GM06990 (cell line): ENCODE measurements at regions not wholly inside any gene's neighbourhood (a gene's known extent, or its start where the extent isn't known, plus 50 kb on each side); places are given as distances from the start of the nearest gene placed in this dataset.

ENCODE experiments used
- DNase-seq: peaks from one replicate; pipeline ENCODE4 v3.0.0-alpha.2; 2011; ENCODE audit not compliant: insufficient read length; ENCODE audit errors: extremely low read depth
- H3K27me3 ChIP-seq: replicated peaks from 2 replicates; pipeline ENCODE4 v1.6.0; 2011; ENCODE audit warnings: low read length; ENCODE audit not compliant: control insufficient read depth, insufficient read depth
- H3K36me3 ChIP-seq: 2 replicates; pipeline ENCODE4 v1.5.1; 2011; ENCODE audit warnings: low read length; ENCODE audit not compliant: control insufficient read depth, insufficient read depth
- H3K4me3 ChIP-seq: replicated peaks from 2 replicates; pipeline ENCODE4 v1.5.1; 2011; ENCODE audit warnings: low read depth, mild to moderate bottlenecking, control low read depth, low read length
- CTCF ChIP-seq: IDR thresholded peaks from 2 replicates; pipeline ENCODE4 v1.5.1; 2011; ENCODE audit warnings: low read length, control low read depth, mild to moderate bottlenecking, inconsistent platforms; ENCODE audit not compliant: insufficient read depth, poor library complexity, severe bottlenecking

DNA sequence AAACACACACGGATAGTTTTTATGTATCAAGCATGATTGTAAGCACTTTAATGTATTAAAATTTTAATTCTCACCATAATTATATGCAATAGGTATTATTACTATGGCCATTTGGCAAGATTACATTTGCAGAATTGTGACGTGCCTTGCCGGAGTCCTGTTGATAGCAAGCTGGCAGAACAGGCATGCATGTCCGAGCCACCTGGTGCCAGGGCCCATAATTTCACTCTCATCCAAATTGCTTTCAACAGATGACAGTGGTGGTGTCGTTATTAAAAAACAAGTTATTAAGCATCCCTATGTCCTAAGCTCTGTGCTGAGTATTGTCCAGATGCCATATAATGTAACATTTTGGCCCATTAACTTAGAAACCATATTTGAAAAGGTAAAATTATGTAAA is 374.3 kb downstream of the FOXO1 start:
- no peak for TF ChIP-seq CTCF
- no peaks in the 10 kb centered on the region for H3K27me3 ChIP-seq
- H3K36me3 ChIP-seq, result no peaks in the 10 kb centered on the region
- DNase-seq, result no peak
- H3K4me3 ChIP-seq, result no peak overlapping the region

GRCh38 chr13:40292536-40292935 is 373.9 kb downstream of the FOXO1 start:
- no peaks in the 10 kb centered on the region for H3K36me3 ChIP-seq
- no peak for DNase-seq
- TF ChIP-seq CTCF, result no peak
- no peaks in the 10 kb centered on the region for H3K27me3 ChIP-seq
- H3K4me3 ChIP-seq, result no peak overlapping the region

DNA sequence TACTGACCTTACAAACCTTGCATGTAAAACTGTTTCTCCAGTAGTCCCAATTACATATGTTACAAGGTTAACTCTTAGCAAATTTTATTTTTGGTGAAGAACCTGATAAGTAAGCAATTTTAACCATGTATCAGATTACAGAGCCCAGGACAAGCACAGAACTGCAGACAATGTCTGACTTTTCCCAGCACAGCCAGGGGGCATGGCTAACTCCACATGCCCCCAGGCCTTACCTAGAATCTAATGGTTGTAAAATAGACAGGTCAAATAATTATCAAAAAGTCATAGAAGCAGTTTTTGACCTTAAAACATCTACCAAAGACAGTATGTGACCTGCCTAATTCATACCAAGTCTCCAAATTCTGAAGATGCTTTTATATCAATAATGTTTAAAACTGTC is 364.1 kb downstream of the FOXO1 start:
- no peak for TF ChIP-seq CTCF
- Histone ChIP-seq H3K36me3 (no peaks in the 10 kb centered on the region), H3K27me3 (no peaks in the 10 kb centered on the region), H3K4me3 (no peak overlapping the region)
- no peak for DNase-seq

GRCh38 chr13:40304391-40304790 is 362.1 kb downstream of the FOXO1 start:
- no peak for DNase-seq
- no peak for TF ChIP-seq CTCF
- no peak overlapping the region for H3K4me3 ChIP-seq
- no peaks in the 10 kb centered on the region for H3K36me3 ChIP-seq
- no peaks in the 10 kb centered on the region for H3K27me3 ChIP-seq

DNA sequence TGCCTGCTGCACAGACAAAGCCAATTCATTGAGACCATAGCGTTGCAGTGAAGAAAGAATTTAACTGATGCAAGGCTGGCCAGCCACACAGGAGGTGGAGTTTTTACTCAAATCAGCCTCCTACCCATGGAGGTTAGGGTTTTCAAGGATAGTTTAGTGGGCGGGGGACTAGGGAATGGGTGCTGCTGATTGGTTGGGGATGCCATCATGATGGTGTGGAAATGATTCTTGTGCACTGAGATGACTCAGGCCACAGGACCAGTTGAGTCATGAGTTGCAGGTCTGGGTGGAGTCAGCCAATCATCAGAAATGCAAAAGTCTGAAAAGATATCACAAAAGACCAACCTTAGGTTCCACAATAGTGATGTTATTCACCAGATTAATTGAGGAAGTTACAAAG is 359.6 kb downstream of the FOXO1 start:
- Histone ChIP-seq H3K4me3 (no peak overlapping the region), H3K27me3 (no peaks in the 10 kb centered on the region; the same call in 1 of the 2 replicates), H3K36me3 (no peaks in the 10 kb centered on the region)
- no peak for TF ChIP-seq CTCF
- DNase-seq, result no peak

- Histone ChIP-seq H3K36me3 (no peaks in the 10 kb centered on the region), H3K27me3 (no peaks in the 10 kb centered on the region; the same call in 1 of the 2 replicates), H3K4me3 (no peak overlapping the region)
- DNase-seq, result no peak
- no peak for TF ChIP-seq CTCF
These were observed 356.6 kb downstream of the FOXO1 start for GRCh38 chr13:40309881-40310280.
